Activated naive CD8-positive, alpha-beta T cell treated with anti-CD3 and anti-CD28 coated beads, Interleukin-2, amount 10 ng/mL, durations not matched to agents 7 days and 5 days (primary cell): ENCODE measurements at regions not wholly inside any gene's neighbourhood (a gene's known extent, or its start where the extent isn't known, plus 50 kb on each side); places are given as distances from the start of the nearest gene placed in this dataset.
"Not testable (repeated sequence)": the region's sequence is repeated elsewhere in the genome, so short reads cannot be mapped to it uniquely, and the experiment has no call there.

Experiments used
- ATAC-seq: fragments of 150-1000 bp; cut with Tn5 transposase; one replicate; pipeline ENCODE4 v1.10.0; 2021; ENCODE audit warnings: low read depth, moderate library complexity
- POLR2A ChIA-PET: fragments of 350-600 bp; sonication (Branson Sonifier 250); formaldehyde crosslinking; loops from one replicate; lab custom pipeline; 2021; ENCODE audit warnings: antibody characterized with exemption; lab: Charles Lee
- DNase-seq: peaks from one replicate; pipeline ENCODE4 v3.0.0; 2021
- H3K27ac Mint-ChIP-seq: one replicate; pipeline ENCODE4 v1.8.0; 2022; ENCODE audit warnings: mild to moderate bottlenecking, mixed read lengths
- H3K27me3 Mint-ChIP-seq: one replicate; pipeline ENCODE4 v1.8.0; 2022; ENCODE audit warnings: mild to moderate bottlenecking, moderate library complexity, mixed read lengths
- H3K36me3 Mint-ChIP-seq: one replicate; pipeline ENCODE4 v1.8.0; 2021; ENCODE audit warnings: mild to moderate bottlenecking, mixed read lengths
- H3K4me1 Mint-ChIP-seq: one replicate; pipeline ENCODE4 v1.8.0; 2021; ENCODE audit warnings: mixed read lengths
- H3K4me3 Mint-ChIP-seq: one replicate; pipeline ENCODE4 v1.8.0; 2022; ENCODE audit warnings: mild to moderate bottlenecking, moderate library complexity, mixed read lengths
- H3K9me3 Mint-ChIP-seq: one replicate; pipeline ENCODE4 v1.8.0; 2021; ENCODE audit warnings: mixed read lengths

GRCh38 chr1:161427733-161428516 lies 60.2 kb upstream of the CFAP126 start:
- Mint-ChIP-seq H3K27me3 (peaks cover 37% of the 10 kb centered on the region), H3K4me3 (peak overlapping the region; percentile 61), H3K27ac (no peak overlapping the region), H3K36me3 (peaks cover 2% of the 10 kb centered on the region), H3K9me3 (no peaks in the 10 kb centered on the region), H3K4me1 (peaks cover 9% of the 10 kb centered on the region)
- POLR2A ChIA-PET, result interaction anchor here (1.5 kb wide), 1 partner anchor 12 kb away, joined by 3 read pairs; no protein-coding TSS in a partner anchor
- no peak for DNase-seq
- ATAC-seq, result no peak

DNA sequence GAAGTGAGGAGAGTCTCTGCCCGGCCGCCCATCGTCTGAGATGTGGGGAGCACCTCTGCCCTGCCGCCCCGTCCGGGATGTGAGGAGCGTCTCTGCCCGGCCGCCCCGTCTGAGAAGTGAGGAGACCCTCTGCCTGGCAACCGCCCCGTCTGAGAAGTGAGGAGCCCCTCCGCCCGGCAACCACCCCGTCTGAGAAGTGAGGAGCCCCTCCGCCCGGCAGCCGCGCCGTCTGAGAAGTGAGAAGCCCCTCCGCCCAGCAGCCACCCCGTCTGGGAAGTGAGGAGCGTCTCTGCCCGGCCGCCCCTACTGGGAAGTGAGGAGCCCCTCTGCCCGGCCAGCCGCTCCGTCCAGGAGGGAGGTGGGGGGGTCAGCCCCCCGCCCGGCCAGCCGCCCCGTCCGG lies 55.2 kb upstream of the CFAP126 start:
- H3K9me3 Mint-ChIP-seq, DNase-seq, H3K27ac Mint-ChIP-seq, H3K36me3 Mint-ChIP-seq, ATAC-seq, H3K4me3 Mint-ChIP-seq, POLR2A ChIA-PET: not testable (repeated sequence)
- Mint-ChIP-seq H3K4me1 (peaks cover 11% of the 10 kb centered on the region), H3K27me3 (peaks cover 15% of the 10 kb centered on the region)

DNA sequence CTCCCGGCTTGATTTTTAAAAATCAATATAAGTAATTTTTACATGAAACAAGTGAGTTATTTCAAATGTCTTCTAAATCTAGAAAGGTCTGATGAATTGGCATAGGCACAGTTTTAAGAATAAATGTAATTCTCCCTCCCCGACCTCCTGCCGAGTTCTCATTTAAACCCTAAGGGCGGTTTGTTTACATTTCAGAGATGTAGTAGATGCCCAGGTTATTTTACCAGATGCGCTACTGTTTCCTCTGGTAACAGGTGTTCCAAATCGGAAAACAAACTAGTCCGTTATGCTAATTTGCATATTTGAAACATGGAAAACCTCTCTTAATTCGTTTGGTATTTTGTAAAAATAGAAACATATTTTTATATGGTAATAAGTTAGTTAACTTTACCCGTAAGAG lies 53.8 kb upstream of the CFAP126 start:
- H3K4me3 Mint-ChIP-seq, result peak overlapping the region; percentile 73
- H3K27ac Mint-ChIP-seq, result no peak overlapping the region
- DNase-seq, result no peak
- H3K36me3 Mint-ChIP-seq, result peaks cover 2% of the 10 kb centered on the region
- POLR2A ChIA-PET, result no interaction called here
- peaks cover 7% of the 10 kb centered on the region for H3K4me1 Mint-ChIP-seq
- ATAC-seq, result no peak
- H3K27me3 Mint-ChIP-seq, result peaks cover 5% of the 10 kb centered on the region
- no peaks in the 10 kb centered on the region for H3K9me3 Mint-ChIP-seq

DNA sequence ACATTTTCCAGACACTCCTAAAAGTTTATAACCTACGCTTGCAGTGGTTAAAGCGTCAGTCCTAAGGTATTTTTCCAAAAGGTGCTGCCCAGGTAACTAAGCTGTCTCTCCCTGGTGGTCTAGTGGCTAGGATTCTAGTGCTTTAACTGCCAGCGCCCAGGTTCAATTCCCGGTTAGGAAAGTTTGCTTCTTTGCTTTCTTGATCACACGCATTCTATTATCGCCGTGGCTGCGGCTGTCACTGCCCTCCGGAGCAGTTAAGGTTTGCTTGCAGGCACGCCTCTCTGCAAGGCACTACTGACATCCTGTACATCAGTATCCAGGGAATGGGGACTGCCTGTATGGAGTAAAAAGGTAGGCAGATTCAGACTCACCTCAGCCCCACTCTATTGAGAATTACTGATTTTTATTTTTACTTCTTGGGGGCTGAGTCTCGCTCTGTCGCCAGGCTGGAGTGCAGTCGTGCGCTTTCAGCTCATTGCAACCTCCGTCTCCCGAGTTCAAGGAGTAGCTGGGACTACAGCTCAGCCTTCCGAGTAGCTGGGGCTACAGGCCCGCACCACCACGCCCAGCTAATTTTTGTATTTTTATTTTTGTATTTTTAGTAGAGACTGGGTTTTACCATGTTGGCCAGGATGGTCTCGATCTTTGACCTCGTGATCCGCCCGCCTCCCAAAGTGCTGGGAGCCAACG lies 53.2 kb upstream of the CFAP126 start:
- POLR2A ChIA-PET, result no interaction called here
- H3K9me3 Mint-ChIP-seq, result no peaks in the 10 kb centered on the region
- H3K27me3 Mint-ChIP-seq, result peaks cover 5% of the 10 kb centered on the region
- H3K27ac Mint-ChIP-seq, result no peak overlapping the region
- H3K4me1 Mint-ChIP-seq, result peaks cover 7% of the 10 kb centered on the region
- H3K4me3 Mint-ChIP-seq, result peak overlapping the region; percentile 16
- H3K36me3 Mint-ChIP-seq, result peaks cover 2% of the 10 kb centered on the region
- ATAC-seq (no peak), DNase-seq (no peak)

GRCh38 chr1:161417536-161417935 lies 49.9 kb upstream of the CFAP126 start:
- H3K4me1 Mint-ChIP-seq, H3K9me3 Mint-ChIP-seq, H3K4me3 Mint-ChIP-seq, H3K27ac Mint-ChIP-seq, ATAC-seq, POLR2A ChIA-PET, H3K27me3 Mint-ChIP-seq, DNase-seq, H3K36me3 Mint-ChIP-seq: not testable (repeated sequence)
